Common myeloid progenitor, CD34-positive (primary cell): ENCODE measurements at regions not wholly inside any gene's neighbourhood (a gene's known extent, or its start where the extent isn't known, plus 50 kb on each side); places are given as distances from the start of the nearest gene placed in this dataset.
"Not testable (repeated sequence)": the region's sequence is repeated elsewhere in the genome, so short reads cannot be mapped to it uniquely, and the experiment has no call there.

Experiments used
- CTCF ChIA-PET: fragments of 350-600 bp; sonication (Branson Sonifier 250); formaldehyde crosslinking; loops from one replicate; lab custom pipeline; 2021; ENCODE audit warnings: antibody characterized with exemption; lab: Charles Lee
- POLR2A ChIA-PET: fragments of 350-600 bp; sonication (Branson Sonifier 250); formaldehyde crosslinking; loops from one replicate; lab custom pipeline; 2021; ENCODE audit warnings: antibody characterized with exemption; lab: Charles Lee
- DNase-seq, 3 donors: peaks; one replicate each; pipeline versions ENCODE4 v3.0.0 to v3.0.0-alpha.2; 2013
- H3K27ac ChIP-seq, 2 experiments: 1 replicate in 1 of 2; 2 replicates in 1 of 2; pipeline ENCODE4 v1.7.0; 2013; ENCODE audit warnings: inconsistent platforms in 2 of 2, low read length in 2 of 2, mild to moderate bottlenecking in 2 of 2, low read depth in 1 of 2, moderate library complexity in 1 of 2; ENCODE audit not compliant: severe bottlenecking in 2 of 2, insufficient read depth in 1 of 2, poor library complexity in 1 of 2
- H3K27me3 ChIP-seq, 5 experiments: replicated peaks in 2 of 5; 1 replicate in 3 of 5; 2 replicates in 2 of 5; pipeline versions ENCODE4 v1.6.1 to v1.7.0; 2013; ENCODE audit warnings: low read length in 4 of 5, mild to moderate bottlenecking in 2 of 5, moderate library complexity in 2 of 5, inconsistent platforms in 1 of 5; ENCODE audit not compliant: insufficient read depth in 5 of 5, control insufficient read depth in 4 of 5
- H3K36me3 ChIP-seq, 4 experiments: 1 replicate in 2 of 4; 2 replicates in 2 of 4; pipeline versions ENCODE4 v1.6.1 to v1.7.0; 2013; ENCODE audit warnings: low read length in 3 of 4, control low read depth in 1 of 4, mild to moderate bottlenecking in 1 of 4; ENCODE audit not compliant: control insufficient read depth in 4 of 4, insufficient read depth in 4 of 4
- H3K4me1 ChIP-seq, 4 experiments: 1 replicate in 3 of 4; 2 replicates in 1 of 4; pipeline versions ENCODE4 v1.6.1 to v1.7.1; 2013; ENCODE audit warnings: low read length in 3 of 4, mild to moderate bottlenecking in 3 of 4, control low read depth in 1 of 4, inconsistent platforms in 1 of 4, moderate library complexity in 1 of 4; ENCODE audit not compliant: control insufficient read depth in 4 of 4, insufficient read depth in 4 of 4; ENCODE audit errors: control extremely low read depth in 1 of 4
- H3K4me3 ChIP-seq, 7 experiments: 1 replicate in 4 of 7; 2 replicates in 3 of 7; pipeline versions ENCODE4 v1.5.1 to v1.7.0; 2013; ENCODE audit warnings: mild to moderate bottlenecking in 7 of 7, low read length in 6 of 7, moderate library complexity in 6 of 7, inconsistent platforms in 2 of 7, low read depth in 2 of 7, control low read depth in 1 of 7; ENCODE audit not compliant: insufficient read depth in 4 of 7, control insufficient read depth in 1 of 7; ENCODE audit errors: extremely low read depth in 1 of 7
- H3K9me3 ChIP-seq, 5 experiments: 1 replicate in 4 of 5; 2 replicates in 1 of 5; pipeline versions ENCODE4 v1.6.1 to v1.7.1; 2013; ENCODE audit warnings: low read length in 4 of 5, mild to moderate bottlenecking in 2 of 5, inconsistent platforms in 1 of 5, low read depth in 1 of 5, moderate library complexity in 1 of 5; ENCODE audit not compliant: control insufficient read depth in 4 of 5, insufficient read depth in 2 of 5; ENCODE audit errors: control extremely low read depth in 1 of 5
- WGBS: methylation state at CpG from one replicate; pipeline ENCODE4 v1.1.5; 2013; ENCODE audit not compliant: insufficient coverage; 5-methylcytosine and 5-hydroxymethylcytosine counted together

- ChIA-PET CTCF (no interaction called here), POLR2A (no interaction called here)
- Histone ChIP-seq H3K27me3 (no peaks in the 10 kb centered on the region), H3K36me3 (no peaks in the 10 kb centered on the region), H3K27ac (no peak overlapping the region), H3K9me3 (peaks cover 0 to 6% (median 0%) of the 10 kb centered on the region in 5 experiments), H3K4me3 (no peak overlapping the region), H3K4me1 (peaks cover 0 to 10% (median 1%) of the 10 kb centered on the region in 4 experiments)
- no peak for DNase-seq
Measured at GRCh38 chr4:81595287-81595686, 123.6 kb upstream of the RASGEF1B start.

GRCh38 chr4:81594490-81595159 lies 122.9 kb upstream of the RASGEF1B start:
- ChIA-PET POLR2A (no interaction called here), CTCF (no interaction called here)
- Histone ChIP-seq H3K9me3 (peaks cover 0 to 6% (median 0%) of the 10 kb centered on the region in 5 experiments), H3K4me3 (no peak overlapping the region), H3K27me3 (no peaks in the 10 kb centered on the region), H3K4me1 (peaks cover 0 to 10% (median 1%) of the 10 kb centered on the region in 4 experiments), H3K36me3 (no peaks in the 10 kb centered on the region), H3K27ac (no peak overlapping the region)
- 100% methylated on average over 3 of the region's 4 CpGs for WGBS
- DNase-seq, result no peak

GRCh38 chr4:81592701-81593100 lies 121.0 kb upstream of the RASGEF1B start:
- Histone ChIP-seq H3K4me1 (peaks cover 0 to 10% (median 1%) of the 10 kb centered on the region in 4 experiments), H3K4me3 (no peak overlapping the region), H3K27ac (no peak overlapping the region), H3K27me3 (no peaks in the 10 kb centered on the region), H3K9me3 (peaks cover 0 to 1% (median 0%) of the 10 kb centered on the region in 5 experiments), H3K36me3 (no peaks in the 10 kb centered on the region)
- ChIA-PET POLR2A (no interaction called here), CTCF (interaction anchor here (0.6 kb wide), 1 partner anchor 527 kb away, joined by 3 read pairs; no protein-coding TSS in a partner anchor)
- no peak for DNase-seq
- WGBS, result 100% methylated on average over 1 of the region's 2 CpGs

GRCh38 chr4:81590596-81590995 lies 118.9 kb upstream of the RASGEF1B start:
- DNase-seq, result no peak
- Histone ChIP-seq H3K4me1 (peaks cover 0 to 10% (median 1%) of the 10 kb centered on the region in 4 experiments), H3K27ac (no peak overlapping the region), H3K9me3 (no peaks in the 10 kb centered on the region), H3K4me3 (no peak overlapping the region), H3K27me3 (no peaks in the 10 kb centered on the region), H3K36me3 (no peaks in the 10 kb centered on the region)
- POLR2A ChIA-PET, result no interaction called here
- 100% methylated on average over 1 of the region's 1 CpG for WGBS
- CTCF ChIA-PET, result interaction anchor here (1.0 kb wide), 1 partner anchor 118 kb away, joined by 3 read pairs; no protein-coding TSS in a partner anchor

GRCh38 chr4:81589262-81589661 lies 117.6 kb upstream of the RASGEF1B start:
- Histone ChIP-seq H3K27ac (no peak overlapping the region), H3K36me3 (no peaks in the 10 kb centered on the region), H3K27me3 (no peaks in the 10 kb centered on the region), H3K4me1 (no peaks in the 10 kb centered on the region), H3K4me3 (no peak overlapping the region), H3K9me3 (no peaks in the 10 kb centered on the region)
- 100% methylated on average over 1 of the region's 1 CpG for WGBS
- POLR2A ChIA-PET, result no interaction called here
- CTCF ChIA-PET, result no interaction called here
- DNase-seq, result peak in 1 of 3 donors; percentile 6

GRCh38 chr4:81586706-81587105 lies 115.0 kb upstream of the RASGEF1B start:
- POLR2A ChIA-PET, result no interaction called here
- 100% methylated on average over 1 of the region's 3 CpGs for WGBS
- no peak for DNase-seq
- no peaks in the 10 kb centered on the region for H3K9me3 ChIP-seq
- H3K36me3 ChIP-seq, result no peaks in the 10 kb centered on the region
- H3K4me3 ChIP-seq, result no peak overlapping the region
- H3K27me3 ChIP-seq, result no peaks in the 10 kb centered on the region
- no peak overlapping the region for H3K27ac ChIP-seq
- CTCF ChIA-PET, result no interaction called here
- H3K4me1 ChIP-seq, result no peaks in the 10 kb centered on the region

GRCh38 chr4:81580994-81581374 lies 109.3 kb upstream of the RASGEF1B start:
- H3K4me3 ChIP-seq, H3K36me3 ChIP-seq, H3K27ac ChIP-seq, CTCF ChIA-PET, H3K4me1 ChIP-seq, DNase-seq, H3K27me3 ChIP-seq, H3K9me3 ChIP-seq, POLR2A ChIA-PET: not testable (repeated sequence)
- WGBS, result 96% methylated on average over 3 of the region's 3 CpGs
